Ishikawa (cell line): ENCODE measurements at regions not wholly inside any gene's neighbourhood (a gene's known extent, or its start where the extent isn't known, plus 50 kb on each side); places are given as distances from the start of the nearest gene placed in this dataset.

Source experiments
- CEBPB ChIP-seq: IDR thresholded peaks from 2 replicates; pipeline ENCODE4 v1.6.1; 2012
- CREB1 ChIP-seq: IDR thresholded peaks from 2 replicates; pipeline ENCODE4 v1.6.1; 2012; ENCODE audit warnings: low read depth
- EGR1 ChIP-seq: IDR thresholded peaks from 2 replicates; pipeline ENCODE4 v1.6.1; 2012
- EP300 ChIP-seq: IDR thresholded peaks from 2 replicates; pipeline ENCODE4 v1.6.1; 2012; ENCODE audit warnings: borderline replicate concordance
- FOXM1 ChIP-seq: IDR thresholded peaks from 2 replicates; pipeline ENCODE4 v1.6.1; 2012; ENCODE audit warnings: low read depth, borderline replicate concordance
- MAX ChIP-seq: IDR thresholded peaks from 2 replicates; pipeline ENCODE4 v1.6.1; 2012
- NFIC ChIP-seq: IDR thresholded peaks from 2 replicates; pipeline ENCODE4 v1.6.1; 2012
- RAD21 ChIP-seq: IDR thresholded peaks from 2 replicates; pipeline ENCODE4 v1.6.1; 2012; ENCODE audit warnings: low read depth
- REST ChIP-seq: IDR thresholded peaks from 2 replicates; pipeline ENCODE4 v1.6.1; 2012; ENCODE audit warnings: low read depth, mild to moderate bottlenecking
- TAF1 ChIP-seq: IDR thresholded peaks from 2 replicates; pipeline ENCODE4 v1.6.1; 2012; ENCODE audit warnings: low read depth, mild to moderate bottlenecking
- TCF12 ChIP-seq: IDR thresholded peaks from 2 replicates; pipeline ENCODE4 v1.6.1; 2012; ENCODE audit warnings: low read depth
- TEAD4 ChIP-seq: IDR thresholded peaks from 2 replicates; pipeline ENCODE4 v1.6.1; 2012
- USF1 ChIP-seq: IDR thresholded peaks from 2 replicates; pipeline ENCODE4 v1.6.1; 2012
- YY1 ChIP-seq: IDR thresholded peaks from 2 replicates; pipeline ENCODE4 v1.6.1; 2012; ENCODE audit warnings: low read depth
- ZBTB7A ChIP-seq: IDR thresholded peaks from 2 replicates; pipeline ENCODE4 v1.6.1; 2012; ENCODE audit warnings: low read depth

GRCh38 chr4:53923921-53924320, 140.5 kb downstream of the CHIC2 start:
- no peak for TF ChIP-seq MAX
- no peak for TF ChIP-seq USF1
- TF ChIP-seq ZBTB7A: no peak
- no peak for TF ChIP-seq TCF12
- no peak for TF ChIP-seq EGR1
- TF ChIP-seq CEBPB: no peak
- no peak for TF ChIP-seq CREB1
- no peak for TF ChIP-seq YY1
- no peak for TF ChIP-seq RAD21
- no peak for TF ChIP-seq NFIC
- TF ChIP-seq EP300: no peak
- no peak for TF ChIP-seq FOXM1
- no peak for TF ChIP-seq TAF1

- TF ChIP-seq ZBTB7A (no peak), FOXM1 (no peak), YY1 (no peak), TEAD4 (no peak), NFIC (no peak), TAF1 (no peak), EGR1 (no peak), USF1 (no peak), CEBPB (no peak), MAX (no peak)
These were observed 142.5 kb downstream of the CHIC2 start for GRCh38 chr4:53921856-53922255.

GRCh38 chr4:53920883-53921282, 143.5 kb downstream of the CHIC2 start:
- TF ChIP-seq EGR1 (no peak), FOXM1 (no peak), ZBTB7A (no peak), MAX (no peak), TEAD4 (no peak), TAF1 (no peak), CEBPB (no peak), YY1 (no peak), RAD21 (no peak), NFIC (no peak), USF1 (no peak), TCF12 (no peak), EP300 (no peak), CREB1 (no peak)

- TF ChIP-seq USF1 (no peak), TAF1 (no peak), CEBPB (no peak), NFIC (no peak), ZBTB7A (no peak), EP300 (no peak), TCF12 (no peak), RAD21 (no peak), YY1 (no peak), REST (no peak), FOXM1 (no peak), TEAD4 (no peak)
These were observed 144.3 kb downstream of the CHIC2 start for GRCh38 chr4:53920116-53920515.

GRCh38 chr4:53919535-53919934, 144.9 kb downstream of the CHIC2 start:
- TF ChIP-seq YY1: no peak
- TF ChIP-seq EP300: no peak
- no peak for TF ChIP-seq USF1
- TF ChIP-seq NFIC: no peak
- no peak for TF ChIP-seq ZBTB7A
- no peak for TF ChIP-seq TAF1
- TF ChIP-seq CEBPB: no peak
- no peak for TF ChIP-seq EGR1
- no peak for TF ChIP-seq REST
